GM06990 (cell line): ENCODE measurements at regions not wholly inside any gene's neighbourhood (a gene's known extent, or its start where the extent isn't known, plus 50 kb on each side); places are given as distances from the start of the nearest gene placed in this dataset.

Source experiments
- DNase-seq: peaks from one replicate; pipeline ENCODE4 v3.0.0-alpha.2; 2011; ENCODE audit not compliant: insufficient read length; ENCODE audit errors: extremely low read depth
- H3K27me3 ChIP-seq: replicated peaks from 2 replicates; pipeline ENCODE4 v1.6.0; 2011; ENCODE audit warnings: low read length; ENCODE audit not compliant: control insufficient read depth, insufficient read depth
- H3K36me3 ChIP-seq: 2 replicates; pipeline ENCODE4 v1.5.1; 2011; ENCODE audit warnings: low read length; ENCODE audit not compliant: control insufficient read depth, insufficient read depth
- H3K4me3 ChIP-seq: replicated peaks from 2 replicates; pipeline ENCODE4 v1.5.1; 2011; ENCODE audit warnings: low read depth, mild to moderate bottlenecking, control low read depth, low read length
- CTCF ChIP-seq: IDR thresholded peaks from 2 replicates; pipeline ENCODE4 v1.5.1; 2011; ENCODE audit warnings: low read length, control low read depth, mild to moderate bottlenecking, inconsistent platforms; ENCODE audit not compliant: insufficient read depth, poor library complexity, severe bottlenecking

- TF ChIP-seq CTCF: no peak
- no peaks in the 10 kb centered on the region for H3K27me3 ChIP-seq
- H3K4me3 ChIP-seq: no peak overlapping the region
Measured at GRCh38 chr4:60799214-60799613, 400.9 kb upstream of the ADGRL3 start.

GRCh38 chr4:60800701-60801100, 399.4 kb upstream of the ADGRL3 start:
- Histone ChIP-seq H3K27me3 (no peaks in the 10 kb centered on the region), H3K4me3 (no peak overlapping the region), H3K36me3 (no peaks in the 10 kb centered on the region)
- DNase-seq: no peak
- TF ChIP-seq CTCF: no peak

More at GRCh38 chr4:60799214-60799613, 400.9 kb upstream of the ADGRL3 start:
- no peak for DNase-seq
- H3K36me3 ChIP-seq: no peaks in the 10 kb centered on the region

- DNase-seq: no peak
- H3K4me3 ChIP-seq: no peak overlapping the region
Measured at GRCh38 chr4:60805500-60806313, 394.4 kb upstream of the ADGRL3 start.

GRCh38 chr4:60808726-60809485, 391.2 kb upstream of the ADGRL3 start:
- Histone ChIP-seq H3K4me3 (no peak overlapping the region), H3K27me3 (no peaks in the 10 kb centered on the region), H3K36me3 (no peaks in the 10 kb centered on the region)
- DNase-seq: no peak
- no peak for TF ChIP-seq CTCF

More at GRCh38 chr4:60805500-60806313, 394.4 kb upstream of the ADGRL3 start:
- Histone ChIP-seq H3K27me3 (no peaks in the 10 kb centered on the region), H3K36me3 (no peaks in the 10 kb centered on the region)
- peak; percentile 39 for TF ChIP-seq CTCF

GRCh38 chr4:60809486-60809800, 390.7 kb upstream of the ADGRL3 start:
- no peaks in the 10 kb centered on the region for H3K36me3 ChIP-seq

More at GRCh38 chr4:60809486-60809800, 390.7 kb upstream of the ADGRL3 start:
- no peak for DNase-seq
- no peak for TF ChIP-seq CTCF
- no peaks in the 10 kb centered on the region for H3K27me3 ChIP-seq
- no peak overlapping the region for H3K4me3 ChIP-seq
